ENCODE measurements at regions not wholly inside any gene's neighbourhood (a gene's known extent, or its start where the extent isn't known, plus 50 kb on each side); places are given as distances from the start of the nearest gene placed in this dataset.
A peak's percentile ranks its signal among the peaks of the same experiment; 100 is the strongest.
"Not testable (repeated sequence)": the region's sequence is repeated elsewhere in the genome, so short reads cannot be mapped to it uniquely, and the experiment has no call there.

GRCh38 chr5:33136785-33137184 is 304.0 kb upstream of the TARS1 start:
- BruUV-seq (replicated peaks), result no TSS peak
- H3K36me3 ChIP-seq (replicated peaks in 1 of 2; ENCODE audit: control insufficient read depth in 1 of 2, insufficient read depth in 2 of 2, low read length in 2 of 2), result no peaks in the 10 kb centered on the region
- H3K9me3 ChIP-seq (ENCODE audit: low read length), result peaks cover 26% of the 10 kb centered on the region
- WGBS (ENCODE audit: low lambda C conversion rate), result 3% methylated on average over 1 of the region's 1 CpG
- no peak overlapping the region for H3K9ac ChIP-seq (ENCODE audit: insufficient read depth, low read depth, low read length)
- no peaks in the 10 kb centered on the region for H3K4me1 ChIP-seq (ENCODE audit: insufficient read depth, low read length)
- ATAC-seq, result no peak
- H3K4me3 ChIP-seq (replicated peaks in 1 of 3; ENCODE audit: insufficient read depth in 1 of 3, low read depth in 2 of 3, low read length in 3 of 3), result no peak overlapping the region
- no peak overlapping the region for H2AFZ ChIP-seq (ENCODE audit: low read length)
- H3K4me2 ChIP-seq (ENCODE audit: low read depth, low read length), result no peak overlapping the region
- FAIRE-seq, result no peak
- ChIA-PET POLR2A (no interaction called here), CTCF (ENCODE audit: low intra/inter-chr PET ratio, low total read pairs) (no interaction called here)
- no peaks in the 10 kb centered on the region for H3K27me3 ChIP-seq (ENCODE audit: control insufficient read depth in 1 of 2, insufficient read depth in 2 of 2, low read length in 2 of 2)
- H4K20me1 ChIP-seq (ENCODE audit: insufficient read depth, low read length), result no peaks in the 10 kb centered on the region
- DNase-seq (ENCODE audit: low spot score), result no peak
- intact Hi-C loops (cut with micrococcal nuclease; ENCODE audit: unreplicated experiment), result no loop called here
- in situ Hi-C loops (cut with HindIII; ENCODE audit: extremely low pct_ligation_motif_present, low pct_unique_long_range_greater_than_20kb), result no loop called here
- no peaks in the 10 kb centered on the region for H3K79me2 ChIP-seq (ENCODE audit: insufficient read depth, low read length)
- H3K27ac ChIP-seq (ENCODE audit: extremely low read length, insufficient read depth, low read length), result no peak overlapping the region
- no peak for TF ChIP-seq ZBTB14 (CRISPR knock-in tag; IDR thresholded peaks at IDR 0.05)
- no peak for TF ChIP-seq PAWR (CRISPR knock-in tag; IDR thresholded peaks at IDR 0.05; ENCODE audit: borderline replicate concordance)
- peak; percentile 97 for TF ChIP-seq ZNF160 (CRISPR knock-in tag; IDR thresholded peaks at IDR 0.05)
- no peak for TF ChIP-seq ZNF441 (CRISPR knock-in tag; IDR thresholded peaks at IDR 0.05; ENCODE audit: borderline replicate concordance)
- no peak for TF ChIP-seq ZNF772 (CRISPR knock-in tag; IDR thresholded peaks at IDR 0.05)
- no peak for TF ChIP-seq ZNF672 (CRISPR knock-in tag; IDR thresholded peaks at IDR 0.05)
- TF ChIP-seq ZNF775 (CRISPR knock-in tag; IDR thresholded peaks at IDR 0.05; ENCODE audit: borderline replicate concordance), result no peak
- TF ChIP-seq SETDB1 (CRISPR knock-in tag; IDR thresholded peaks at IDR 0.05; ENCODE audit: borderline replicate concordance), result no peak

DNA sequence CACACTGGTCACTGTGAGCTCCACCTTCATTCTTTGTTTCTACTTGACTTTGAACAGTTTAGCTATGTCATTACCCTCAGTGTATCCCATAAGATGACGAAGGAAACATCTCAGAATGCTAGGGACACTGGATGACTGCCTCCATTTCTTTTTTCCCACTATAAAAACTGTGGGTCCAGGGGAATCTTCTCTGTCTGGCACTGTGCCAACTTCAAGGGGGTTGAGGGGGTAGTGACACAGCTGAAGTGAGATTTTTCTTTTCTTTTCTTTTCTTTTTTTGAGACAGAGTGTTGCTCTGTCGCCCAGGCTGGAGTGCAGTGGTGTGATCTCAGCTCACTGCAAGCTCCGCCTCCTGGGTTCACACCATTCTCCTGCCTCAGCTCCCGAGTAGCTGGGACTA is 302.6 kb upstream of the TARS1 start:
- intact Hi-C loops (cut with micrococcal nuclease; ENCODE audit: unreplicated experiment); H4K20me1 ChIP-seq (ENCODE audit: insufficient read depth, low read length); H3K4me1 ChIP-seq (ENCODE audit: insufficient read depth, low read length); CTCF ChIA-PET (ENCODE audit: low intra/inter-chr PET ratio, low total read pairs); DNase-seq (ENCODE audit: low spot score); H3K4me2 ChIP-seq (ENCODE audit: low read depth, low read length); BruUV-seq (replicated peaks); H3K9ac ChIP-seq (ENCODE audit: insufficient read depth, low read depth, low read length); H3K27me3 ChIP-seq (ENCODE audit: control insufficient read depth in 1 of 2, insufficient read depth in 2 of 2, low read length in 2 of 2); FAIRE-seq; H3K79me2 ChIP-seq (ENCODE audit: insufficient read depth, low read length); in situ Hi-C loops (cut with HindIII; ENCODE audit: extremely low pct_ligation_motif_present, low pct_unique_long_range_greater_than_20kb); H2AFZ ChIP-seq (ENCODE audit: low read length); H3K27ac ChIP-seq (ENCODE audit: extremely low read length, insufficient read depth, low read length); ATAC-seq; POLR2A ChIA-PET; H3K4me3 ChIP-seq (replicated peaks in 1 of 3; ENCODE audit: insufficient read depth in 1 of 3, low read depth in 2 of 3, low read length in 3 of 3); H3K36me3 ChIP-seq (replicated peaks in 1 of 2; ENCODE audit: control insufficient read depth in 1 of 2, insufficient read depth in 2 of 2, low read length in 2 of 2); TF ChIP-seq LCORL (CRISPR knock-in tag; IDR thresholded peaks at IDR 0.05): not testable (repeated sequence)
- WGBS (ENCODE audit: low lambda C conversion rate), result 15% methylated on average over 4 of the region's 4 CpGs
- H3K9me3 ChIP-seq (ENCODE audit: low read length), result peaks cover 26% of the 10 kb centered on the region
- peak; percentile 97 for TF ChIP-seq LCORL (IDR thresholded peaks at IDR 0.05)
